GM12872 (cell line): ENCODE measurements at regions not wholly inside any gene's neighbourhood (a gene's known extent, or its start where the extent isn't known, plus 50 kb on each side); places are given as distances from the start of the nearest gene placed in this dataset.

Experiments used
- TF ChIP-seq, protein P1 (sequence below): IDR thresholded peaks from 3 replicates; pipeline ENCODE4 v1.5.1; 2011; ENCODE audit warnings: low read depth, mild to moderate bottlenecking, low read length, moderate library complexity; ENCODE audit not compliant: insufficient read depth

DNA sequence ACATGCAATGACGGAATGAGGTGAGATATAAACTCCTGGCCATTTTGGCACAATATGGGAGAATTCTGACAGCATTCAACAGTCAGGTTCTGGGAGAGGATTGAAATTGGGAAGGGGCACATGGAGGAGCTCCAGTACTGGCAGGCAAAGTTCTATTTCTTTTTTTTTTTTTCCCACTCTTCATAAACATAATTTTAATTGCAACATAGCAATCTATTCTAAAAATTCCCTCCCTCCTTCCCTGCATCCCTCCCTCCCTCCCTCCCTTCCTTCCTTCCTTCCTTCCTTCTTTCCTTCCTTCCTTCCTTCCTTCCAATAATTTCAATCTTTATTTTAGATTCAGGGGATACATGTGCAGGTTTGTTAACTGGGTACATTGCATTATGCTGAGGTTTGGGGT is 93.2 kb downstream of the PTCSC3 start:
- TF ChIP-seq, protein P1, sequence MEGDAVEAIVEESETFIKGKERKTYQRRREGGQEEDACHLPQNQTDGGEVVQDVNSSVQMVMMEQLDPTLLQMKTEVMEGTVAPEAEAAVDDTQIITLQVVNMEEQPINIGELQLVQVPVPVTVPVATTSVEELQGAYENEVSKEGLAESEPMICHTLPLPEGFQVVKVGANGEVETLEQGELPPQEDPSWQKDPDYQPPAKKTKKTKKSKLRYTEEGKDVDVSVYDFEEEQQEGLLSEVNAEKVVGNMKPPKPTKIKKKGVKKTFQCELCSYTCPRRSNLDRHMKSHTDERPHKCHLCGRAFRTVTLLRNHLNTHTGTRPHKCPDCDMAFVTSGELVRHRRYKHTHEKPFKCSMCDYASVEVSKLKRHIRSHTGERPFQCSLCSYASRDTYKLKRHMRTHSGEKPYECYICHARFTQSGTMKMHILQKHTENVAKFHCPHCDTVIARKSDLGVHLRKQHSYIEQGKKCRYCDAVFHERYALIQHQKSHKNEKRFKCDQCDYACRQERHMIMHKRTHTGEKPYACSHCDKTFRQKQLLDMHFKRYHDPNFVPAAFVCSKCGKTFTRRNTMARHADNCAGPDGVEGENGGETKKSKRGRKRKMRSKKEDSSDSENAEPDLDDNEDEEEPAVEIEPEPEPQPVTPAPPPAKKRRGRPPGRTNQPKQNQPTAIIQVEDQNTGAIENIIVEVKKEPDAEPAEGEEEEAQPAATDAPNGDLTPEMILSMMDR = no peak

DNA sequence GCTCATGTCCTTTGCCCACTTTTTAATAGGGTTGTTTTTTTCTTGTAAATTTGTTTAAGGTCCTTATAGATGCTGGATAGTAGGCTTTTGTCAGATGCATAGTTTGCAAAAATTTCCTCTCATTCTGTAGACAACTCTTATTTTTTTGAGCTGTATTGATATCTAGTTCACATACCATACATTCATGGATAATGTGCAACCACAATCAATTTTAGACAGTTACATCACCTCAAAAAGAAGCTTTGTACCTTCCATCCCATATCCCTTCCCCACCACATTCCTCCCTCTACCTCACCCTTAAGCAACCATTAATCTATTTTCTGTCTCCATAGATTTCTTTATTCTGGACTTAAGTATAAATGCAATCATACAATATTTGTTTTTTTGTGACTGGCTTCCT is 98.4 kb downstream of the PTCSC3 start:
- TF ChIP-seq, protein P1 = no peak

DNA sequence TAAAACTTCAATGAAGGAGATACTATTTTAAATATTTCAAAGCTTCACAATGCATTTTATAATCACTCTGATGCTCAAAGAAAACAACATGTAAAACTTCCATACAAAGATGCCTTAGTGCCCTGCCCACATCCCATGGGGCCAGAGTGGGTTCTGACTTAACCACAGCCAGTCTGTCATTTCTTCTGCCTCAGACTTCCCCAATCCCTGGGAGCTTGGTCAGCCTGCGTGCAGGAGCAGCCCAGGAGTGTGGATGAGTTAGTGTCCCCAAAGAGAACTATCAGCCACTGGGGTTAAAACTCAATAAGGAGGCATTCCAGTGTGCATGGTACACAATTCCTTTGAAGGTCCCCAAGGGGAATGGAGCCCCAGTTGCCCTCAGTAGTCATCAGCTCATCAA is 100.3 kb downstream of the PTCSC3 start:
- TF ChIP-seq, protein P1 = no peak

DNA sequence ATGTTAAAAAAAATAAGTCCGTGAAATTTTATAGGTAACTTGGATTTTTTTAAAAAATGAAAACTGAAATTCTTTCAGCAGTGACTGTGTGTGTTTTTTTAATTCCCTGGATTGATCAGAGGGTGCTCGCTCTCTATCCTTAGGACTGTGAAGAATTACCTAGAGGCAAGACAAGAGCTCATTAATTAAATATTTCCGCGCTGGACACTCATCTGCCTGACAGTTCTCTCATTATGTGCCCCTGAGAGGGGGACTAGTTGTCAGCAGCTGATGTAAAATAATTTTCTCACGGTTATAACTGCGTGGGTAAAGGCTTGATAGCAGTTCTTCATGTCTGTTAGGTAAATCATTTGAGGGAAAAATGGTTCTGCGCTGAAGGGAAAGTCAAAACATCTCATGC is 101.3 kb downstream of the PTCSC3 start:
- TF ChIP-seq, protein P1 = no peak

DNA sequence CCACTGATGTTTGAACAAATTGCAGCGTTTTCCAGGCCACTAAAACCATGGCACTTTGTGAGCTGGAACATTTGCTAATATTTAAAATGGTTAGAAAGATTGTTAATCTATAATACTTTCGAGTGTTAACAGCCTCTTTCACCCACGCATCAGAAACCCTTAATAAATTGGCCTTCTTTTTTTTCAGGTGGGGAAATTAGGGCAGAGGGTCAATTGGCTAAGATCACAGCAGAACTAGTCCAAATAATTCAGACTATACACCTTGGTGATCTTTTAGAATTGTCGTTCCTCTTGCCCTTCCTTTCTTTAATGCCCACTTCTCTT is 105.8 kb downstream of the PTCSC3 start:
- TF ChIP-seq, protein P1 = no peak

DNA sequence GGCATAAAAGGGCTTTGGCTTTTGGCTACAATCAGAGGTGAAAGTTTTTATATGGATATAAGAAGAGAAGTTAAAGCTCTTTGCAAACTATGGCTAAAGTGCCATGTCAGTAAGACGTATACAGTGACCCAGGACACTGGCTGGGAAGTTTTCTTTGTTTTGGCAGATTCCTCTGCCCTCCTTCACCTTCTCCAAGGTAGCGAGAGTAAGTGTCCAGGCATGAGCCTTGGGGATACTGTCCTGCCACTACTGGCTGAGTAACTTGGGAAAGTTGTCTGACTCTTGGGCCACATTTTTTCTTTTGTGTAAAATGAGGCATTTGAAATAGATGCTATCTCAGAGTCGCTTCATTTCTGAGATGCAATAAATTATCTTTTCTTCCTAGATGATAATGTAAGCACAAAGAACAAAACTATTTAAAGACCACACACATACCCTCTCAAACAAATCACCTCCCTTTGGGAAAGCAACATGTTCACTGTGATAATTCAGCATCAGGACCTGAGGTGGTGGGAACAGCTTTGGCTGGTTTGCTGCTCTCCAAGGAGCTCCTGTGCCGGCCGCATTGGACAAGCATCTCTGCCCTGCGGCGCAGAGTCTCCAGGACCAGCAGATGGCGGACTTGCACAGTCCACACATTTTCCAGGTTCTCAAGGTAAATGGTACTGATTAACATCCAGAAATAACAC is 106.3 kb downstream of the PTCSC3 start:
- TF ChIP-seq, protein P1 = peak; percentile 85

DNA sequence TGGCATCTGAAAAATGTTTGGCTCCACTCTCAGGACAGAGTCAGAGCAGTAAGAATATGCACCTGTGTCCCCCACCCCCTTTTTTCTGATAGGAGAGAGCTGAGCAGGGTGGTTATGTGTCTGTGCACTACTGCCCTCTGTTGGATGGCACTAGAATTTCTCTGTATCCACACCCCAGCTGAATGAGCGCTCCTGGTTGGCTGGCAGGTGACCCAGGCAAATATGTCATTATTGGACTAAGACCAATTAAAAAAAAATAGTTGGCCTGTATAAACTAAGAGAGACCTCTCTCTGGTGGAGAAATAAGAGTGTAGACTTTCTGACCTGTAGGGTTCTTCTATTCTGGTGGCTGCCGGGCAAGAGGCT is 107.0 kb downstream of the PTCSC3 start:
- TF ChIP-seq, protein P1 = peak; percentile 86
